DOHH2 (cell line): ENCODE measurements at regions not wholly inside any gene's neighbourhood (a gene's known extent, or its start where the extent isn't known, plus 50 kb on each side); places are given as distances from the start of the nearest gene placed in this dataset.

Experiments
- H3F3A ChIP-seq: fragments of 200-600 bp; sonication (generic), shearing (Covaris generic); 2 replicates; pipeline ENCODE4 v1.6.0; 2016; ENCODE audit warnings: antibody characterized with exemption, mild to moderate bottlenecking; ENCODE audit not compliant: control insufficient read depth, insufficient read depth
- H3K27ac ChIP-seq: fragments of 200-600 bp; sonication (generic); 2 replicates; pipeline ENCODE4 v1.5.1; 2014; ENCODE audit warnings: low read depth, mild to moderate bottlenecking, low read length, moderate library complexity
- H3K27me3 ChIP-seq: fragments of 200-600 bp; sonication (generic); 2 replicates; pipeline ENCODE4 v1.6.1; 2014; ENCODE audit warnings: mild to moderate bottlenecking, low read length, mixed read lengths; ENCODE audit not compliant: control insufficient read depth
- H3K36me3 ChIP-seq: fragments of 200-600 bp; sonication (generic); 2 replicates; pipeline ENCODE4 v1.6.1; 2014; ENCODE audit warnings: mild to moderate bottlenecking, low read length, moderate library complexity, mixed read lengths; ENCODE audit not compliant: control insufficient read depth
- H3K4me1 ChIP-seq: fragments of 200-600 bp; sonication (generic); 2 replicates; pipeline ENCODE4 v1.6.1; 2014; ENCODE audit warnings: mild to moderate bottlenecking, low read length, mixed read lengths; ENCODE audit not compliant: control insufficient read depth
- H3K4me2 ChIP-seq: fragments of 200-600 bp; sonication (generic); 2 replicates; pipeline ENCODE4 v1.6.0; 2014; ENCODE audit warnings: mild to moderate bottlenecking, low read length, moderate library complexity
- H3K4me3 ChIP-seq: fragments of 200-600 bp; sonication (generic); 2 replicates; pipeline ENCODE4 v1.5.1; 2014; ENCODE audit warnings: mild to moderate bottlenecking, low read length, mixed read lengths
- H3K79me2 ChIP-seq: fragments of 200-600 bp; sonication (generic); 2 replicates; pipeline ENCODE4 v1.6.1; 2014; ENCODE audit warnings: mild to moderate bottlenecking, low read length, mixed read lengths; ENCODE audit not compliant: control insufficient read depth
- H3K9me2 ChIP-seq: fragments of 200-600 bp; sonication (generic); replicated peaks from 2 replicates; pipeline ENCODE4 v1.6.1; 2014; ENCODE audit warnings: mild to moderate bottlenecking, low read length, mixed read lengths; ENCODE audit not compliant: control insufficient read depth
- H3K9me3 ChIP-seq: fragments of 200-600 bp; sonication (generic); 2 replicates; pipeline ENCODE4 v1.6.1; 2014; ENCODE audit warnings: antibody characterized with exemption, low read length, mixed read lengths; ENCODE audit not compliant: control insufficient read depth, insufficient read depth
- H4K20me1 ChIP-seq: fragments of 200-600 bp; sonication (generic); 2 replicates; pipeline ENCODE4 v1.6.0; 2014; ENCODE audit warnings: low read depth, mild to moderate bottlenecking, antibody characterized with exemption, low read length, moderate library complexity; ENCODE audit not compliant: control insufficient read depth, insufficient read depth
- CTCF ChIP-seq: fragments of 200-600 bp; sonication (generic); IDR thresholded peaks from one replicate; pipeline ENCODE4 v1.5.1; 2014; ENCODE audit warnings: antibody characterized with exemption, mild to moderate bottlenecking, low read depth, low read length; ENCODE audit not compliant: poor library complexity, severe bottlenecking
- EZH2phosphoT487 ChIP-seq: fragments of 200-600 bp; sonication (generic); IDR thresholded peaks from 2 replicates; pipeline ENCODE4 v1.6.1; 2017; ENCODE audit warnings: borderline replicate concordance, mild to moderate bottlenecking, antibody characterized with exemption, low read length, moderate library complexity, mixed read lengths

GRCh38 chr5:125612776-125613175 is 810.4 kb upstream of the GRAMD2B start:
- Histone ChIP-seq H4K20me1 (no peaks in the 10 kb centered on the region), H3K4me3 (no peak overlapping the region), H3K79me2 (no peaks in the 10 kb centered on the region), H3K4me2 (no peak overlapping the region), H3K9me3 (no peaks in the 10 kb centered on the region), H3K9me2 (no peaks in the 10 kb centered on the region), H3F3A (no peaks in the 10 kb centered on the region), H3K27ac (no peak overlapping the region), H3K27me3 (no peaks in the 10 kb centered on the region), H3K36me3 (no peaks in the 10 kb centered on the region), H3K4me1 (0 out of 2 replicates have a peak, but pooled peaks cover 3% of the 10 kb centered on the region)
- TF ChIP-seq CTCF (no peak), EZH2phosphoT487 (no peak)

- Histone ChIP-seq H3K27me3 (no peaks in the 10 kb centered on the region), H3K4me1 (peaks cover 11% of the 10 kb centered on the region), H4K20me1 (no peaks in the 10 kb centered on the region), H3F3A (no peaks in the 10 kb centered on the region), H3K4me2 (no peak overlapping the region), H3K9me2 (no peaks in the 10 kb centered on the region), H3K9me3 (no peaks in the 10 kb centered on the region), H3K4me3 (no peak overlapping the region), H3K36me3 (no peaks in the 10 kb centered on the region), H3K79me2 (no peaks in the 10 kb centered on the region), H3K27ac (no peak overlapping the region)
- no peak for TF ChIP-seq EZH2phosphoT487
- TF ChIP-seq CTCF = no peak
These were observed 793.0 kb upstream of the GRAMD2B start for GRCh38 chr5:125630237-125630636.

GRCh38 chr5:125633523-125633922 is 789.7 kb upstream of the GRAMD2B start:
- Histone ChIP-seq H3K9me3 (no peaks in the 10 kb centered on the region), H3K4me2 (no peak overlapping the region), H3K27ac (no peak overlapping the region), H3K27me3 (no peaks in the 10 kb centered on the region), H3K36me3 (no peaks in the 10 kb centered on the region), H3K9me2 (no peaks in the 10 kb centered on the region), H4K20me1 (no peaks in the 10 kb centered on the region), H3K4me3 (no peak overlapping the region), H3K79me2 (no peaks in the 10 kb centered on the region), H3K4me1 (peaks cover 11% of the 10 kb centered on the region), H3F3A (no peaks in the 10 kb centered on the region)
- no peak for TF ChIP-seq CTCF
- no peak for TF ChIP-seq EZH2phosphoT487
